Left lung (tissue), 4 donors: ENCODE measurements at regions not wholly inside any gene's neighbourhood (a gene's known extent, or its start where the extent isn't known, plus 50 kb on each side); places are given as distances from the start of the nearest gene placed in this dataset.

Source experiments
- ATAC-seq: fragments of 200-7000 bp; cut with Tn5 transposase; one replicate; pipeline ENCODE4 v1.9.1; 2020; ENCODE audit warnings: moderate library complexity
- DNase-seq, 4 donors: peaks; one replicate each; pipeline ENCODE4 v3.0.0-alpha.2; 2013 to 2020
- H3K27ac ChIP-seq, 2 donors: fragments of 200-600 bp; sonication (generic) in 1 of 2; one replicate each; pipeline versions ENCODE4 v1.5.0 to v1.8.0; 2020 to 2021
- H3K27me3 ChIP-seq, 2 donors: fragments of 200-600 bp; sonication (generic) in 1 of 2; one replicate each; pipeline versions ENCODE4 v1.5.0 to v1.8.0; 2020 to 2021
- H3K36me3 ChIP-seq, 2 donors: fragments of 200-600 bp; sonication (generic) in 1 of 2; one replicate each; pipeline versions ENCODE4 v1.5.0 to v1.8.0; 2020 to 2021
- H3K4me1 ChIP-seq, 2 donors: fragments of 200-600 bp; one replicate each; pipeline ENCODE4 v1.8.0; 2021
- H3K4me3 ChIP-seq, 2 donors: fragments of 200-600 bp; sonication (generic) in 1 of 2; one replicate each; pipeline versions ENCODE4 v1.5.0 to v1.8.0; 2020 to 2021; ENCODE audit warnings: mild to moderate bottlenecking in 1 of 2
- H3K9me3 ChIP-seq, 2 donors: fragments of 200-600 bp; sonication (generic) in 1 of 2; one replicate each; pipeline versions ENCODE4 v1.5.0 to v1.8.0; 2020 to 2021
- intact Hi-C, 2 donors: fragments of 100-400 bp; cut with DNase I; formaldehyde crosslinking; loops; one replicate each; pipeline versions ENCODE4 v1.11.2 to v1.14.2; 2022
- TF ChIP-seq, protein P1 (sequence below), 2 donors: fragments of 200-600 bp; sonication (generic) in 1 of 2; IDR thresholded peaks; one replicate each; pipeline versions ENCODE4 v1.5.0 to v1.8.0; 2021; ENCODE audit warnings: antibody characterized with exemption in 2 of 2
- donor health status: DM: no; HTN: yes; CAD: no.
- donor health status: DM: no; HTN: no; CAD: no.

DNA sequence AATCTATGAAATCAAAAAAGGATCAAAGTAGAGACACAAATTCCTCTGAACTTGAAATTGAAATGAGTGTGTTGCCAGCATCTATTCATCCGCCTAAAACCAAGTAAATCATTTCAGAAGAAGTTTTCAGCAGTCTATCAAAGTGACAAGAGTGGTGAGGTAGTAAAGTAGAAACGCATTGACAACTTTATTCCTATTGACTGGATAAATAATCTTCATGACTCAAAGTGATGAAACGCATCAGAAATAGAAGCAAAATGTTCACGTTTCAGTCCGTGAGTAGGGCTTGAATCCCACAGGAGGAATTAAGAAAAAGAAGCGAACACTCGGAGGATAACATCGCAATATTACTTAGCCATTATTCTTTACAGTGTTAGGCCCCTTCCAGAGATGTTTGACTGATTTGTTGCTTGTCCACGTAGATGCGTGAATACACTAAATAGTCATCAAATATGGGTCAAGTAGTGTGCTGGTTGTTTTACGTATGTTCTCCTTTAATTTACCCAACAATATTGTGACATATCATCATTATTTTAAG is 314.4 kb downstream of the PLK2 start:
- Histone ChIP-seq H3K27ac (no peak overlapping the region), H3K36me3 (no peaks in the 10 kb centered on the region), H3K4me1 (no peaks in the 10 kb centered on the region), H3K27me3 (no peaks in the 10 kb centered on the region), H3K4me3 (no peak overlapping the region), H3K9me3 (no peaks in the 10 kb centered on the region)
- DNase-seq (no peak), ATAC-seq (no peak)
- intact Hi-C loops = no loop called here
- TF ChIP-seq, protein P1, sequence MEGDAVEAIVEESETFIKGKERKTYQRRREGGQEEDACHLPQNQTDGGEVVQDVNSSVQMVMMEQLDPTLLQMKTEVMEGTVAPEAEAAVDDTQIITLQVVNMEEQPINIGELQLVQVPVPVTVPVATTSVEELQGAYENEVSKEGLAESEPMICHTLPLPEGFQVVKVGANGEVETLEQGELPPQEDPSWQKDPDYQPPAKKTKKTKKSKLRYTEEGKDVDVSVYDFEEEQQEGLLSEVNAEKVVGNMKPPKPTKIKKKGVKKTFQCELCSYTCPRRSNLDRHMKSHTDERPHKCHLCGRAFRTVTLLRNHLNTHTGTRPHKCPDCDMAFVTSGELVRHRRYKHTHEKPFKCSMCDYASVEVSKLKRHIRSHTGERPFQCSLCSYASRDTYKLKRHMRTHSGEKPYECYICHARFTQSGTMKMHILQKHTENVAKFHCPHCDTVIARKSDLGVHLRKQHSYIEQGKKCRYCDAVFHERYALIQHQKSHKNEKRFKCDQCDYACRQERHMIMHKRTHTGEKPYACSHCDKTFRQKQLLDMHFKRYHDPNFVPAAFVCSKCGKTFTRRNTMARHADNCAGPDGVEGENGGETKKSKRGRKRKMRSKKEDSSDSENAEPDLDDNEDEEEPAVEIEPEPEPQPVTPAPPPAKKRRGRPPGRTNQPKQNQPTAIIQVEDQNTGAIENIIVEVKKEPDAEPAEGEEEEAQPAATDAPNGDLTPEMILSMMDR (IDR thresholded peaks at IDR 0.05) = no peak

DNA sequence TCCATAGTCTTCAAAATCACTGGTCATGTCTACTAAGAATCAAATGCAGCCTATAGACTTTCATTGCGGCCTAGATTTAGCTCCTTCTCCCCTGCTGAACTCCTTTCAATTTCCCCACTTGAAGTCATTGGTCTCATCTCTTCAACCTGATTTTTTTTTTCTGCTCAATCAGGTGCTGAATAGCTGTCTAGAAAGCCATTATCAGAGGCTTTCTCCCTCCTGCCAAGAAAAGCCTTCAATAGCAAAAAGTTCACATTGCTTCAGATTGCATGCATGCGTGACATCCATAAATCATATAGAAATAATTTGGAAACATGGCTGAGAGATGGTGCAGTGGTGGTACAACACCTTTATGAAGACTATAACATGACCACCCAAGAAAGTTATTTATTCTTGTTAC is 316.2 kb downstream of the PLK2 start:
- DNase-seq (no peak), ATAC-seq (no peak)
- intact Hi-C loops = no loop called here
- no peaks in the 10 kb centered on the region for H3K36me3 ChIP-seq
- no peak overlapping the region for H3K27ac ChIP-seq
- no peaks in the 10 kb centered on the region for H3K27me3 ChIP-seq
- H3K4me3 ChIP-seq = no peak overlapping the region
- no peaks in the 10 kb centered on the region for H3K4me1 ChIP-seq
- no peaks in the 10 kb centered on the region for H3K9me3 ChIP-seq
- TF ChIP-seq, protein P1 (IDR thresholded peaks at IDR 0.05) = no peak

DNA sequence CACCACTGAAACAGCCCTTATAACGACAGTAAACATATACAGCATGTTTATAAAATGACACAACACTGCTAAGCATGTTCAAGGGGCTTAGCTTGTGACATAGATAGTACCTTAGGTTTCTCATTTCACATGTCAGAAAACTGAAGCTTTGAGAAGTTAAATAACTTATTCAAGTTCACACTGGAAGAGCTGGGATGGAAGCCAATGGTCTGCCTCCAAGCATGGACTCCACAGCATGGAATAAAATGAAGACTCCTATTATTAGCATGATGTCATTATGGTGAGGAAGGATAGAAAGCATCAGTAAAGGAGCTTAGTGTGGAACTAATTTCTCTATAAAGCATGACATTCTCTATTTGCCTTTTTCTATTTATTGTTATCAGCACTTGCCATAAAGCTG is 316.7 kb downstream of the PLK2 start:
- no peaks in the 10 kb centered on the region for H3K27me3 ChIP-seq
- no peak for ATAC-seq
- TF ChIP-seq, protein P1 (IDR thresholded peaks at IDR 0.05) = no peak
- H3K27ac ChIP-seq = no peak overlapping the region
- DNase-seq = no peak
- H3K9me3 ChIP-seq = no peaks in the 10 kb centered on the region
- intact Hi-C loops = no loop called here
- no peaks in the 10 kb centered on the region for H3K36me3 ChIP-seq
- no peak overlapping the region for H3K4me3 ChIP-seq
- H3K4me1 ChIP-seq = no peaks in the 10 kb centered on the region

DNA sequence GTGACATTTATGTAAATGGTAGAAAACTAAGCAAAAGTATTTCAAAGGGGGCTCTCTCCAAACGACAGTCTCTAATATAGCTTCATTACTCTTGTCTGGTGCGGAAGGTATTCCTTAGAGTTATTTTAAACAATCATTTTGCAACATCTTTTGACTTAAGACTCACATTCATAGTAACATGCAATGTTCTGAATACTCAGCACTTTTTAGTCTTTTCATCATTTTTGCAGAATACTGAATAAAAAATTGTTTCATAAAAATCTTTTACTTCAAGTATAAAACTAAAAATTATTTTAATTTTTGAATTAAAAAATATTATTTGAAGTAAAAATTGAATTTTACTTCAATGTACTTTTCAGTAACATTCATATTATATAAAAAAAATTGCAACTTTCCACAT is 321.1 kb downstream of the PLK2 start:
- intact Hi-C loops = no loop called here
- no peaks in the 10 kb centered on the region for H3K36me3 ChIP-seq
- no peak overlapping the region for H3K27ac ChIP-seq
- DNase-seq (no peak), ATAC-seq (no peak)
- H3K4me3 ChIP-seq = no peak overlapping the region
- peaks cover 0 to 4% of the 10 kb centered on the region in 2 donors for H3K4me1 ChIP-seq
- TF ChIP-seq, protein P1 (IDR thresholded peaks at IDR 0.05) = no peak
- H3K9me3 ChIP-seq = no peaks in the 10 kb centered on the region
- H3K27me3 ChIP-seq = no peaks in the 10 kb centered on the region

DNA sequence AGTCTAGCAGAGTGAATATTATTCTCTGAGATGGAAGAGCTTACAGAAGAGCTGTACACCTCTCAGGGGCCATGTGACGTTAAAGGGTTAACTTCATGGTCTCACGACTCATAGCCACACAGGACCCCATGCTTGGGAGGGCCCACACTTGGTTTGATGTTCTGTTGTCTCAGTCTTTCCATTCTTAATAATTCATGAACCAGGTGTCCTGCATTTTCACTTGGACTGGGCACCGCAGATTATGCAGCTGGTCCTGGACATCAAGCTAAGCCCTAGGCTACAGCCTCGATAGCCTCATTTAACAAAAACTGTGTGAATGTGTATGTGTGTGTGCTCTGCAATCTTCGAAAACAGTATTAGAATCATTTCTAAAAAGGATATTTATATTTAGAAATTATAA is 323.5 kb downstream of the PLK2 start:
- ATAC-seq = no peak
- DNase-seq = no peak
- intact Hi-C loops = no loop called here
- peaks cover 0 to 4% of the 10 kb centered on the region in 2 donors for H3K4me1 ChIP-seq
- H3K4me3 ChIP-seq = no peak overlapping the region
- no peaks in the 10 kb centered on the region for H3K36me3 ChIP-seq
- no peaks in the 10 kb centered on the region for H3K9me3 ChIP-seq
- H3K27me3 ChIP-seq = no peaks in the 10 kb centered on the region
- TF ChIP-seq, protein P1 (IDR thresholded peaks at IDR 0.05) = no peak
- no peak overlapping the region for H3K27ac ChIP-seq
